GM12864 (cell line): ENCODE measurements at regions not wholly inside any gene's neighbourhood (a gene's known extent, or its start where the extent isn't known, plus 50 kb on each side); places are given as distances from the start of the nearest gene placed in this dataset.

Experiments used
- DNase-seq: peaks from one replicate; pipeline ENCODE4 v3.0.0-alpha.2; 2011; ENCODE audit warnings: low read depth
- H3K4me3 ChIP-seq: 2 replicates; pipeline ENCODE4 v1.5.1; 2011; ENCODE audit warnings: mild to moderate bottlenecking, low read depth, low read length, control low read depth
- CTCF ChIP-seq: IDR thresholded peaks from 2 replicates; pipeline ENCODE4 v1.5.1; 2011; ENCODE audit warnings: low read depth, mild to moderate bottlenecking, moderate library complexity, low read length, control low read depth, inconsistent platforms; ENCODE audit errors: missing control alignments

- TF ChIP-seq CTCF, result no peak
- no peak overlapping the region for H3K4me3 ChIP-seq
- DNase-seq, result no peak
These were observed 633.7 kb downstream of the MECOM start for GRCh38 chr3:169029674-169030285.

- TF ChIP-seq CTCF, result no peak
- no peak for DNase-seq
- H3K4me3 ChIP-seq, result no peak overlapping the region
These were observed 634.8 kb downstream of the MECOM start for GRCh38 chr3:169028716-169029115.

- no peak for TF ChIP-seq CTCF
- DNase-seq, result no peak
These were observed 636.8 kb downstream of the MECOM start for GRCh38 chr3:169026543-169027182.

GRCh38 chr3:169022457-169022856 lies 641.1 kb downstream of the MECOM start:
- no peak overlapping the region for H3K4me3 ChIP-seq
- DNase-seq, result no peak
- no peak for TF ChIP-seq CTCF

More at GRCh38 chr3:169026543-169027182, 636.8 kb downstream of the MECOM start:
- H3K4me3 ChIP-seq, result no peak overlapping the region

GRCh38 chr3:169020371-169020770 lies 643.1 kb downstream of the MECOM start:
- H3K4me3 ChIP-seq, result no peak overlapping the region
- no peak for DNase-seq
- no peak for TF ChIP-seq CTCF

GRCh38 chr3:169009453-169009852 lies 654.1 kb downstream of the MECOM start:
- no peak for DNase-seq
- H3K4me3 ChIP-seq, result no peak overlapping the region
- TF ChIP-seq CTCF, result no peak
